HG03565 (cell line): ENCODE measurements at regions not wholly inside any gene's neighbourhood (a gene's known extent, or its start where the extent isn't known, plus 50 kb on each side); places are given as distances from the start of the nearest gene placed in this dataset.

ENCODE experiments used
- ATAC-seq: cut with Tn5 transposase; IDR thresholded peaks from one replicate; pipeline ENCODE4 v1.9.1; 2021; ENCODE audit warnings: mild to moderate bottlenecking, moderate library complexity; ENCODE audit not compliant: unreplicated experiment

- ATAC-seq, result no peak
Measured at GRCh38 chr12:16756833-16757555, 151.0 kb upstream of the LMO3 start.

- no peak for ATAC-seq
Measured at GRCh38 chr12:16730772-16731171, 124.8 kb upstream of the LMO3 start.

DNA sequence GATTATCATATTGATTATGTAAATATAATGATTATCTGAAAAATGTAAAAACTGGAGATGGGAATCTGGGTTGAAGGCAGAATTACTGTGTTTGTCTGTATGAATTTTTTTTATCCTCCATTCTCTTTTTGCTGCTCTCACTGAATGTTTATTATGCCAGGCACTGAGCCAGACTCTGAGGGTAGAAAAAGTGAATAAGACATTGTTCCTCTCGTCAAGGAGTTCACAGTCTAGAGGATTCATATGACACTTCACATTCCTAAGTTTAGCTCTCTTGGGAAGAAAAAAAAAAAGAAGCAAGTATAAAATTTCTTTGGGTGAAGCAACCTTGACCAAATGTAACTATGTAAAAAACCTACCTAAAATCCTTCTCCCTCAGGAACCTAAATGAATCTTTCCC lies 120.9 kb upstream of the LMO3 start:
- ATAC-seq, result no peak

DNA sequence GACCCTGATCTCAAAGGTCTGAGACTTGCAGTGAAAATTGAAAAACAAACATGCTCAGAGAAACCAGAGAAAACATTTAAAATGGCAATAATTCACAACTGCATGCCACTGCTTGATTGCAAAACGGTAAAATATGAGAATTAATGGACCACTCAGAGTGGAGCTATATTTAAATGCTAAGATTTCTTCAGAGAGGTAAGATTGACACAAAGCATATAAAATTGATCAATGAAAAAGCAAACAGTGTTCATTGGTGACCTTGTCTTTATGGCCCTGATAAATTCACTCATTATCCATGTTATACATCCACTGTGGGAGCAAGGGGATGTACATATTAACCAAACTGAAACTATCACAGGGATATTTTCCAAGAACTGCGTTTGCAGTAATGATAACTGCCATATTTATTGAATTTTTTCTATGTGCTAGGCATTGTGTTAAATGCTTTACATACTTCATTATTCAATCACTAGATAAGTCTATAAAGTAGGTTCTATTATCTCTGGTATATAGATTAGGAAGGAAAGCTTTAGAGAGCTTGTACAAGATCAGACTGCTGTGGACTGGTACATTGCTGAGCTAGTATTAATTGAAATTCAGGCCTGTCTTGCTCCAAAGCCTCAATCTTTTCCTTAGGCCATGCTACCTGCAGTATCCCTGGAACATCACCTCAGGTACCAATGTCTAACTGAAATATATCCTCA lies 113.9 kb upstream of the LMO3 start:
- ATAC-seq, result no peak

DNA sequence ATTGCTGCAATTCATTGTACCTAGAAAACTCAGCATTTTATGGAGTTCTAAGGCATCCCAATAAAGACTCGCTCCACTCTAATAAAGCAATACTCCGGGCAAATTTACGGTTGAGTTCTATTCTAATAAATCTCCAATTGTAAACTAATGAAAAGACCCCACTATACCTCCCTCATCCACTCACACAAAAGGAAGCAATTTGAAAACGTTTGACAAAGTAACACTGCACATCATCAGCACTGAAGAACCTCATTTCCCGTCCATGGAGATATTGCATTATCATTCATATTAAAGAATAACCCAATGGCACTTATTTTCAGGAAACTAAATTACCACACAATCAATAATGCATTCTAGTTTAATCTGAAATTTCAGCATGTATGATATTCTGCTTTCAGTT lies 111.0 kb upstream of the LMO3 start:
- ATAC-seq, result no peak

GRCh38 chr12:16692099-16692498 lies 86.1 kb upstream of the LMO3 start:
- no peak for ATAC-seq

DNA sequence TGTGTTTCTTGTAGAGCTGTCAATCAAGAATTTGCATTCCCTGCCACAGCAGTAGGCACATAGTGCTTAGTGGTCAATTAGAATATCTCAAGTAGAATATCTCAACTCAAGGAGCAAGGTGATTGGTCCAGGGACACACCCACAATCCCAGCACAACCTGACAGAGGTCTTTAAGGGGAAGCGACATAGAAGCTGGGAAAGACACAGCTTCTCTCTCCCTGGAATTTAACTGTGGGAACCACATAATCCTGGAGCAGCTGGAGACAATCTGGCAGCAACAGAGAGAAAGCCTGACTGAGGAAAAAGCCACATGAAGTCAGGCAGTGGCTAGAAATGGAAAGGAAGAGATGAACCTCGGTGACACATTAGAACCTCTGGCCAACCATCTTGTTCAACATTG lies 85.7 kb upstream of the LMO3 start:
- ATAC-seq, result no peak

- no peak for ATAC-seq
Measured at GRCh38 chr12:16688200-16688599, 82.2 kb upstream of the LMO3 start.

DNA sequence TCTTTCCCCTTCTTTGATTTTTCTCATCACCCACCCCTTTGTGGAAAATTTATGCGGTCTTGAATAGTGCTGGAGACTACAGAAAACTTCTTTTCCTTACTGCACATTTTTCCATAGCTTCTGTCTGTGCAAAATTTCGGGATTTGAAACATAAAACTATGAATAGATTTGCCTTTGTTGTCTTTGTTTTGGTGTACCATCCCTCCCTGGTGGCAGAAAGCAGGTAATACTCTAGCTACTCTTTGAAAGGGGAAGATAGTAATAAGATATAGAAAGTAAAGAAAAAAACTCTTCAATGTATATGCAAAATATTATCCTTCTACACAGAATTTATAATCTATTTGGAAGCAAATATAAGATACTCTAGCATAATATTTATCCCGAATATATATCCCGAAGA lies 79.1 kb upstream of the LMO3 start:
- ATAC-seq, result no peak

GRCh38 chr12:16681196-16681595 lies 75.2 kb upstream of the LMO3 start:
- ATAC-seq, result no peak

GRCh38 chr12:16675438-16675837 lies 69.5 kb upstream of the LMO3 start:
- peak; percentile 86 for ATAC-seq

- no peak for ATAC-seq
Measured at GRCh38 chr12:16674885-16675284, 68.9 kb upstream of the LMO3 start.

DNA sequence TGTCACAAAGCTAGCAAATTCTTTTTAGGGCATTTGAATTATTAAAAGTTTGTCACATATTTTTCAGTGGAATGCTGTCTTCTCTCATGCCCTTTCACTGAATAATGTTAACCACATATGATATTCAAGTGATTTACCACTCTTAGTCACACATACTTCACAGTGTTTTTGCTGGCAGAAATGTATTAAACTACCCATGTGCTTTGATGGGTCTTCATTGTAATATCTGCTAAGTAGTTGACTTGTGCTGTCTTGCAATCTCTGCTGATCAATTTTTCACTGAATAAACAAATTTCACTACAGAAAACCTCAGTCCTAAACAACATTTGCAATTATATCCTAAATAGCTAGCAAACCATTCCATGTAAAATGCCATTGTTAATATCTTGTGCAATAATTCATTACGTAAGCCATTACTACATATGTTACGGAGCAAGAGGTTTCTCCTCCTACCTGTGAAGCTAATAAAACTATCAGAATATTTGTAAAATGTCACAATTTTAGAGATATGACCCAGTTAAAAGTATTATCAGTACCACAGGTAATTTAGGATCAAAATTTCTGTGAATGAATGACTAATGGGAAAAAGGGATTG lies 64.6 kb upstream of the LMO3 start:
- no peak for ATAC-seq

GRCh38 chr12:16669756-16670155 lies 63.8 kb upstream of the LMO3 start:
- no peak for ATAC-seq

DNA sequence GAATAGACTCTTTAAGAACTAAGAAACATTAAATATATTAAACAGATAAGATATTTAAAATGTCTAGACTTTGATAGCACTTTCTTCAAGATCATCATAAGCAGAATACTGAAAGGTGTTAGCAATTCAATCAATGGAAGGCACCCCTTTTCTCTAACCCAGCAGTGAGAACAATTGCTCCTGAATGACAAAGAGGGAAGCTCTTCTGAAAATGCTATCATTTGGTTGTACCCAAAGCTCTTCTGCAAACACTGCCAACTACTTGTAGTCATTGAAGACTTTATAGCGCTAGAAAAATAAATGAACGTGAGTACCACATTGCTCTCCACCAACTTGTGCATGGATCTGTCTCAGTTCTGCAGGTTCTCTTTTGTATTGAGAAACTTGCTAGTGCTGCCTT lies 62.2 kb upstream of the LMO3 start:
- ATAC-seq, result no peak

GRCh38 chr12:16658699-16659098 lies 52.7 kb upstream of the LMO3 start:
- ATAC-seq, result no peak
